Skeletal muscle tissue (tissue), 3 donors: ENCODE measurements at regions not wholly inside any gene's neighbourhood (a gene's known extent, or its start where the extent isn't known, plus 50 kb on each side); places are given as distances from the start of the nearest gene placed in this dataset.

Experiments
- H3K27ac ChIP-seq: one replicate; pipeline ENCODE4 v1.7.0; 2013; ENCODE audit warnings: mild to moderate bottlenecking, low read depth, low read length, inconsistent platforms
- H3K27me3 ChIP-seq, 3 donors: one replicate each; pipeline ENCODE4 v1.7.0; 2013; ENCODE audit warnings: low read length in 3 of 3; ENCODE audit not compliant: control insufficient read depth in 3 of 3, insufficient read depth in 3 of 3
- H3K36me3 ChIP-seq, 3 donors: one replicate each; pipeline ENCODE4 v1.7.0; 2013; ENCODE audit warnings: low read length in 3 of 3; ENCODE audit not compliant: control insufficient read depth in 3 of 3, insufficient read depth in 3 of 3
- H3K4me1 ChIP-seq, 3 donors: one replicate each; pipeline ENCODE4 v1.7.0; 2013; ENCODE audit warnings: low read length in 3 of 3, mild to moderate bottlenecking in 3 of 3; ENCODE audit not compliant: control insufficient read depth in 3 of 3, insufficient read depth in 3 of 3
- H3K4me3 ChIP-seq, 3 donors: one replicate each; pipeline ENCODE4 v1.7.0; 2013; ENCODE audit warnings: low read length in 3 of 3
- H3K9ac ChIP-seq, 3 donors: one replicate each; pipeline ENCODE4 v1.7.0; 2013; ENCODE audit warnings: low read length in 3 of 3, mild to moderate bottlenecking in 3 of 3, moderate library complexity in 2 of 3, low read depth in 1 of 3
- H3K9me3 ChIP-seq, 3 donors: one replicate each; pipeline ENCODE4 v1.7.0; 2013; ENCODE audit warnings: low read length in 3 of 3; ENCODE audit not compliant: control insufficient read depth in 3 of 3
- donor health status: Osteomylitis.

DNA sequence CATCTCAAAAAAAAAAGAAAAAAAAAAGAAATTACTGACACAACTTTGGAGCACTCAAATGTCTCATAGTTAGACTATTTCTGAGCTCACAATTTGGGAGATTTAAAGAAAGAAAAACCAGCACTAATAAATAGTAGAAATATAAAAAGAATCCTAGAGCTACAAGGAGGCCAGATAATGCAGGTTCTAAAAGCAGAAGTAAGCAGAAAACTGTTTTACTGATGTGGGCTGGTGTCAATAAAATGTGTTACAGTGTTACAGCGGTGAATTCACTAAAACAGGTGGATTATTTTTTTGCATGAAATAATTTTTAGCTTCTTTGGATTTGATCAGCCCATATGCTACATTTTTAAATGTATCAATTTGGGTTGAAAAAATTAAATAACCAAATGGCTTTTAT, 375.9 kb downstream of the GPM6A start:
- H3K9ac ChIP-seq, result no peak overlapping the region
- H3K36me3 ChIP-seq, result no peaks in the 10 kb centered on the region
- H3K27ac ChIP-seq, result no peak overlapping the region
- no peak overlapping the region for H3K4me3 ChIP-seq
- no peaks in the 10 kb centered on the region for H3K4me1 ChIP-seq
- no peaks in the 10 kb centered on the region for H3K27me3 ChIP-seq
- H3K9me3 ChIP-seq, result no peaks in the 10 kb centered on the region

DNA sequence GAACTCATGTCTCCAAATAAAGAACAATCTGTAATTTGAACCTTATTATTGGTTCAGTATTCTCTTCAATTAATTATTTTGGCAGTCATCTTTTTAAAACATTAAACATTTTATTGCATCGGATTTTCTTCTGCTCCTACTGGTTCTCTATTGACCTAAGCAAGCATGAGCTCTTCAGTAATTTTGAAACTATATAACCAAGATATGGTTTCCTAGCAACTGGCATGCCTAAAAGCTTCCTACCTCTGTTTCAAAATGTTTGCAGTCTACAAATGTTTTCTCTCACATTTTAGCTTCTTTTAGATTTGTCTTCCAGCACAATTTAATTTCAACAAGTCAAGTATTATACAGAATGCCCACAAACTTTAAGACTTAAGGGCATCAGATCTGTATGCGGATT, 371.3 kb downstream of the GPM6A start:
- no peaks in the 10 kb centered on the region for H3K4me1 ChIP-seq
- H3K36me3 ChIP-seq, result no peaks in the 10 kb centered on the region
- no peaks in the 10 kb centered on the region for H3K27me3 ChIP-seq
- H3K4me3 ChIP-seq, result no peak overlapping the region
- H3K27ac ChIP-seq, result no peak overlapping the region
- no peaks in the 10 kb centered on the region for H3K9me3 ChIP-seq
- H3K9ac ChIP-seq, result no peak overlapping the region

DNA sequence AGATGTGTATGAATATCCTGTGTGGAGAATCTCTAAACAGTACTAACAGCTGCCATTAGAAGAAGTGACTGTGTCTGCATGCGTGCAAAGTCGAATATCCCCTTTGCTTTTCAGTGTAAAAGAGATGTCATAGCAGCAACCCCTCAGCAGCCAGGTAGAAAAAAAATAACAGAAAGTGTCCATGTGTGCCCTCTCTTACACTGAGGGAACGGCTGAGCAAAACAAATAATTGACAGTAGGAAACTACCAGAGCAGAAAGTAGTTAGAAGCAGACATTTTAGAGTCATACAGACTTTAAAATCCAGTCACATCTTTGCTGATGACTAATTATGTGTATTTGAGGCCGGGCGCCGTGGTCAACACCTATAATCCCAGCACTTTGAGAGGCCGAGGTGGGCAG, 370.8 kb downstream of the GPM6A start:
- no peaks in the 10 kb centered on the region for H3K9me3 ChIP-seq
- H3K4me3 ChIP-seq, result no peak overlapping the region
- no peaks in the 10 kb centered on the region for H3K27me3 ChIP-seq
- H3K9ac ChIP-seq, result no peak overlapping the region
- no peaks in the 10 kb centered on the region for H3K36me3 ChIP-seq
- H3K27ac ChIP-seq, result no peak overlapping the region
- H3K4me1 ChIP-seq, result no peaks in the 10 kb centered on the region

DNA sequence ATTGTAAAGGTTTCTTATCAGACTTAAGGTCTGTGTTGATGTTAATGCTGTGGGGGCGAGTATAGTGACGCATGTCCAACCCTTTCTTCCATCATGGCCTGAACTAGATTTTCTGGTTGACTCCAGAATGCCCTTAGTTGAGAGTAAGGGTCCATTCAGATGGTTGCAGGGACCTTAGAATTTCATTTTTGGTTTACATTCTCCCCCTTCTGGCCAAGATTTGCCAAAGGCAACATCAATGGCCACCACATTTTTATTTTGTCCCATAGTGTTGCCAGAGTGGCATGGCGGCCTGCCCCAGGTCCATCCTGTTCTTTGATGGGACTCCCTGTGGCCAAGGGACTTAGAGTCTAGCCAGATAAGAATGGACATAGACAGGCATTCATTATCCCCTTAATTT, 368.5 kb downstream of the GPM6A start:
- H3K9ac ChIP-seq, result no peak overlapping the region
- H3K36me3 ChIP-seq, result no peaks in the 10 kb centered on the region
- no peak overlapping the region for H3K27ac ChIP-seq
- no peaks in the 10 kb centered on the region for H3K4me1 ChIP-seq
- no peak overlapping the region for H3K4me3 ChIP-seq
- no peaks in the 10 kb centered on the region for H3K9me3 ChIP-seq
- H3K27me3 ChIP-seq, result no peaks in the 10 kb centered on the region

DNA sequence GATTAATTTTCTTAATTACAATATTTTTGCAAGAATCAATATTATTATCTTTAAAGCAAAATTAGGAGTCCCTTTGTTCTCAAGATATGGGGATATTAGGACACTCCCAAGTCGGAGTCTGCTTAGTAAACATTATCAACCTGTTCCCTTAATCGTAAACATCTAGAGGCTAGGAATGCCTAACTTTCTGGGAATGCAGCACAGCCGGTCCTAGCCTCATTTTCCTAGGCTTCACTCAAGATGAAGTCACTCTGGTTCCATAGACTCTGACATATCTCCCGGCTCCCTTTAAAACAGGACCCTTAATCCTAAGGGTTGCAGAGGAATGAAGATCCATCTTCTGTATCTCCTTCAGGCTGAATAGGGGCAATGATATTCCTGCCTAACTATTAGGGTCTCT, 367.6 kb downstream of the GPM6A start:
- Histone ChIP-seq H3K9ac (no peak overlapping the region), H3K4me1 (no peaks in the 10 kb centered on the region)

DNA sequence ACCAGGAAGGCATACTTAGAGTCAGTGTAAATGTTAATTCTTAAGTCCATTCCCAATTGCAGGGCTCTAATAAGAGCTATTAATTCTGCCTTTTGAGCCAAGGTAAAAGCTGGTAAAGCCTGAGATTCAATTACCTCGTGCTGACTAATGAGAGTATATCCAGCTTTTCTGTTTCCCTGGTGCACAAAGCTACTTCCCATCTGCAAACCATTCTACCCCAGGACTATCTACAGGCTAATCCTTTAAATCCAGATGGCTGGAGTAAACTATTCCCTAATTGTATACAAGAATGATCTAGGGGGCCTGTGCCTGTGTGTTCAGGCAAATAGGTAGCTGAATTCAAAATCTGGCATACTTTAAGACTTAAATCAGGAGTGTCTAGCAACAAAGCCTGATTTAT, 365.0 kb downstream of the GPM6A start:
- H3K4me3 ChIP-seq, result no peak overlapping the region
- no peak overlapping the region for H3K9ac ChIP-seq
- no peak overlapping the region for H3K27ac ChIP-seq
- H3K36me3 ChIP-seq, result no peaks in the 10 kb centered on the region
- H3K4me1 ChIP-seq, result no peaks in the 10 kb centered on the region
- no peaks in the 10 kb centered on the region for H3K27me3 ChIP-seq
- no peaks in the 10 kb centered on the region for H3K9me3 ChIP-seq

More for the DNA sequence above, 367.6 kb downstream of the GPM6A start:
- Histone ChIP-seq H3K27ac (no peak overlapping the region), H3K36me3 (no peaks in the 10 kb centered on the region), H3K27me3 (no peaks in the 10 kb centered on the region), H3K9me3 (no peaks in the 10 kb centered on the region), H3K4me3 (no peak overlapping the region)

DNA sequence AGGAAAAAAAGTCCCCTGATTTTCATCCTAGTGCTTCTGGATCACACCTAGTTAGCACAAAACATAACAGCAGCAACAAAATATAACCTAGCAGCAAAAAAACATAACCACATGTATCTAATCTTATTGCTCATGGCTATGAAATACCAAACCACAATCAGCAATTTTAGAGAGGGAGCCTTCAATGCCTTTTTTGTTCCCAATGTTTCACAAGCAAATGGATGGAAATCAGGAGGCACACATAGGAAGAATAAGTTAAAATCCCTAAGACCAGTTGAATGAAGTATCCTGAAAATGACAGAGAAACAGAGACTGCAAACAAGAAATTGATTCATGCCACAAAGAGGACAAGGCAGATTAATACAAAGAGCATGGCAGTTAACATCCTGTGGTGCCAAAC, 361.6 kb downstream of the GPM6A start:
- Histone ChIP-seq H3K4me3 (no peak overlapping the region), H3K9ac (no peak overlapping the region), H3K27ac (no peak overlapping the region), H3K9me3 (peaks cover 0 to 3% (median 0%) of the 10 kb centered on the region in 3 donors), H3K27me3 (no peaks in the 10 kb centered on the region), H3K36me3 (no peaks in the 10 kb centered on the region), H3K4me1 (no peaks in the 10 kb centered on the region)

DNA sequence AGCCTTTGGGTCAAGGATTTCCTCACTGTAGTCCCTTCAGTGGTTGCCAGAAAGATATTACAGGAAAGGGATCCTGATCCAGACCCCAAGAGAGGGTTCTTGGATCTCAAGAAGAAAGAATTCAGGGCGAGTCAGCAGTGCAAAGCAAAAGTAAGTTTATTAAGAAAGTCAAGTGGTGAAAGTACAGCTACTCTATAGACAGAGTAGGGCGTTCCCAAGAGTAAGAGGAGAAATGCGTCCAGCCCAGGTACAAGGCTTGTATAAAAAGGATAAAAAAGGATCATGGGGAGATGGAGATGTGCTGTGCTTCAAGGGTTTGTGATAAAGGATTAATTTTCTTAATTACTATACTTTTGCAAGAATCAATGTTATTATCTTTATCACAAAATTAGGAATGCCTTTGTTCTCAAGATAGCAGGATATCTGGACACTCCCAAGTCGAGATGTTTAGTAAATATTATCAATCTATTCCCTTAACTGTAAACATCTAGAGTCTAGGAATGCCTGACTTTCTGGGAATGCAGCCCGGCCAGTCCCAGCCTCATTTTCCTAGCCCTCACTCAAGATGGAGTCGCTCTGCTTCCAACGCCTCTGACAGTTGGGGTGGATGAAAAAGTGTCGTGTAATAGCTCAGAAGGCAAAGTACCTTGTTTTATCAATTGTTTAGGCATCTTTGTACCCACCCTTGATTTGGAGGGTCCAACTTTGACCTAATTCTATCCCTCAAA, 360.7 kb downstream of the GPM6A start:
- H3K9ac ChIP-seq, result no peak overlapping the region
- peaks cover 0 to 3% (median 2%) of the 10 kb centered on the region in 3 donors for H3K9me3 ChIP-seq
- H3K36me3 ChIP-seq, result no peaks in the 10 kb centered on the region
- no peak overlapping the region for H3K27ac ChIP-seq
- no peaks in the 10 kb centered on the region for H3K4me1 ChIP-seq
- no peaks in the 10 kb centered on the region for H3K27me3 ChIP-seq
- no peak overlapping the region for H3K4me3 ChIP-seq

DNA sequence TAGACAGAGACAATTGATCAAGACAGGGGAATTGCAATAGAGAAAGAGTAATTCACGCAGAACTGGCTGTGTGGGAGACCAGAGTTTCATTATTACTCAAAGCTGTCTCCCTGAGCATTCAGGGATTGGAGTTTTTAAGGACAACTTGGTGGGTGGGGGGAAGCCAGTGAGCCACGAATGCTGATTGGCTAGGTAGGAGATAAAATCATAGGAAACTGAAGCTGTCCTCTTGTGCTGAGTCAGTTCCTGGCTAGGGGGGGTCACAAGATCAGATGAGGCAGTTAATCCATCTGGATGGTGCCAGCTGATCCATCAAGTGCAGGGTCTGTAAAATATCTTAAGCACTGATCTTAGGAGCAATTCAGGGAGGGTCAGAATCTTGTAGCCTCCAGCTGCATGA, 358.6 kb downstream of the GPM6A start:
- Histone ChIP-seq H3K4me1 (no peaks in the 10 kb centered on the region), H3K4me3 (no peak overlapping the region), H3K27me3 (no peaks in the 10 kb centered on the region), H3K36me3 (no peaks in the 10 kb centered on the region), H3K9ac (no peak overlapping the region), H3K9me3 (peaks cover 0 to 3% (median 2%) of the 10 kb centered on the region in 3 donors), H3K27ac (no peak overlapping the region)

DNA sequence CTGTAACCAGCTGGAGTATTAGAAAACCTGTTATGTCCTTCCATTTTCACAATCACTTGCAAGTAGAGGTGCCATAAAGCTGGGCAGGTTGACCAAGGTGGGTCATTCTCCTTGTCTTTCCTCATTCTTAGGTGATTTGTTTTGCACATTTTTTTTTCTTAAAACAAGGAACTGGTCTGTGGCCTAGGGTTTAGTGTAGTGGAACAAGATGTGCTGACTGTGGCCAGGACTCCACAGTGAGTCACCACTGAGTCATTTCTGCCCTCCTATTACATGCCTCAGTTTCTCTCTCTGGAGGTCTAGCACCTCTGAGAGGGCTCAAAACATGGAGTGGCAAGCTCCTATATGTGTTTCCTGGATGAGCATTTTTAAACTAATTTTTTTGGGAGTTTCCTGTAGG, 355.9 kb downstream of the GPM6A start:
- Histone ChIP-seq H3K9ac (no peak overlapping the region), H3K4me3 (no peak overlapping the region), H3K27me3 (no peaks in the 10 kb centered on the region), H3K9me3 (peaks cover 0 to 3% (median 2%) of the 10 kb centered on the region in 3 donors), H3K27ac (no peak overlapping the region), H3K4me1 (no peaks in the 10 kb centered on the region), H3K36me3 (no peaks in the 10 kb centered on the region)
